ENCODE measurements at regions not wholly inside any gene's neighbourhood (a gene's known extent, or its start where the extent isn't known, plus 50 kb on each side); places are given as distances from the start of the nearest gene placed in this dataset.
"Not testable (repeated sequence)": the region's sequence is repeated elsewhere in the genome, so short reads cannot be mapped to it uniquely, and the experiment has no call there.

DNA sequence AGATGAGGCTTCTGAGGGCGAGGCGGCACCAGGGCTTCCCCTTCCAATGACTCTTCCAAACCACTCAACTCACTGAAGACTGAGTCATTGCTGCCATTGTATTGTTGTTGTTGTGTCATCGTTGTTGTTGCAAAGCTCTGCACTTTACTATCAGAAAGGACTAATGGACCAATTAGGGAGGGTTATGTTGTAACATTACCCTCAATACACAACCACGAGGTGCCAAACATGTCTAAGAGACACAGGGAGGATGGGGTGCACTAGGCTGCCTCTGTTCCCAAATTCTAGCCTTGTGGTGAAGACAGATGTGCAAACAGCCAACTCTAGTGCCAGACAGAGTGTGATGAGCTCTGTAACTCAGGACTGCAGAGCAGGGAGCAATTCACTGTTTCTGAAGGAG lies 1075.2 kb downstream of the UQCRFS1 start:
- no peaks in the 10 kb centered on the region for H3K36me3 ChIP-seq (ENCODE audit: insufficient read depth, low read length)
- no peak overlapping the region for H3K4me3 ChIP-seq (ENCODE audit: insufficient read depth, low read length)
- H3K27me3 ChIP-seq (ENCODE audit: insufficient read depth, low read length), result no peaks in the 10 kb centered on the region
- no peak overlapping the region for H3K4me2 ChIP-seq (ENCODE audit: insufficient read depth, low read length)
- no peak for DNase-seq (ENCODE audit: insufficient read length, low spot score, missing footprints)
- H2AFZ ChIP-seq (ENCODE audit: low read length), result no peak overlapping the region
- peaks cover 7% of the 10 kb centered on the region for H3K9me3 ChIP-seq (ENCODE audit: low read depth, low read length)
- no peaks in the 10 kb centered on the region for H4K20me1 ChIP-seq (ENCODE audit: insufficient read depth, low read length)
- H3K4me1 ChIP-seq (ENCODE audit: insufficient read depth, low read length), result no peaks in the 10 kb centered on the region
- no peak overlapping the region for H3K27ac ChIP-seq (ENCODE audit: low read depth, low read length)
- TF ChIP-seq, protein P1, sequence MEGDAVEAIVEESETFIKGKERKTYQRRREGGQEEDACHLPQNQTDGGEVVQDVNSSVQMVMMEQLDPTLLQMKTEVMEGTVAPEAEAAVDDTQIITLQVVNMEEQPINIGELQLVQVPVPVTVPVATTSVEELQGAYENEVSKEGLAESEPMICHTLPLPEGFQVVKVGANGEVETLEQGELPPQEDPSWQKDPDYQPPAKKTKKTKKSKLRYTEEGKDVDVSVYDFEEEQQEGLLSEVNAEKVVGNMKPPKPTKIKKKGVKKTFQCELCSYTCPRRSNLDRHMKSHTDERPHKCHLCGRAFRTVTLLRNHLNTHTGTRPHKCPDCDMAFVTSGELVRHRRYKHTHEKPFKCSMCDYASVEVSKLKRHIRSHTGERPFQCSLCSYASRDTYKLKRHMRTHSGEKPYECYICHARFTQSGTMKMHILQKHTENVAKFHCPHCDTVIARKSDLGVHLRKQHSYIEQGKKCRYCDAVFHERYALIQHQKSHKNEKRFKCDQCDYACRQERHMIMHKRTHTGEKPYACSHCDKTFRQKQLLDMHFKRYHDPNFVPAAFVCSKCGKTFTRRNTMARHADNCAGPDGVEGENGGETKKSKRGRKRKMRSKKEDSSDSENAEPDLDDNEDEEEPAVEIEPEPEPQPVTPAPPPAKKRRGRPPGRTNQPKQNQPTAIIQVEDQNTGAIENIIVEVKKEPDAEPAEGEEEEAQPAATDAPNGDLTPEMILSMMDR (IDR thresholded peaks at IDR 0.05; ENCODE audit: extremely low read depth, low read depth, low read length), result no peak
- H3K79me2 ChIP-seq (ENCODE audit: insufficient read depth, low read length), result no peaks in the 10 kb centered on the region

- H3K4me2 ChIP-seq (ENCODE audit: insufficient read depth, low read length), result no peak overlapping the region
- TF ChIP-seq, protein P1 (IDR thresholded peaks at IDR 0.05; ENCODE audit: extremely low read depth, low read depth, low read length), result no peak
- DNase-seq (ENCODE audit: insufficient read length, low spot score, missing footprints), result no peak
- H3K9me3 ChIP-seq (ENCODE audit: low read depth, low read length), result peaks cover 7% of the 10 kb centered on the region
- no peak overlapping the region for H2AFZ ChIP-seq (ENCODE audit: low read length)
- H3K36me3 ChIP-seq (ENCODE audit: insufficient read depth, low read length), result no peaks in the 10 kb centered on the region
- H3K27ac ChIP-seq (ENCODE audit: low read depth, low read length), result no peak overlapping the region
- no peak overlapping the region for H3K4me3 ChIP-seq (ENCODE audit: insufficient read depth, low read length)
- H3K27me3 ChIP-seq (ENCODE audit: insufficient read depth, low read length), result no peaks in the 10 kb centered on the region
- no peaks in the 10 kb centered on the region for H3K4me1 ChIP-seq (ENCODE audit: insufficient read depth, low read length)
- H4K20me1 ChIP-seq (ENCODE audit: insufficient read depth, low read length), result no peaks in the 10 kb centered on the region
- H3K79me2 ChIP-seq (ENCODE audit: insufficient read depth, low read length), result no peaks in the 10 kb centered on the region
These were observed 1076.2 kb downstream of the UQCRFS1 start for GRCh38 chr19:28136796-28137195.

DNA sequence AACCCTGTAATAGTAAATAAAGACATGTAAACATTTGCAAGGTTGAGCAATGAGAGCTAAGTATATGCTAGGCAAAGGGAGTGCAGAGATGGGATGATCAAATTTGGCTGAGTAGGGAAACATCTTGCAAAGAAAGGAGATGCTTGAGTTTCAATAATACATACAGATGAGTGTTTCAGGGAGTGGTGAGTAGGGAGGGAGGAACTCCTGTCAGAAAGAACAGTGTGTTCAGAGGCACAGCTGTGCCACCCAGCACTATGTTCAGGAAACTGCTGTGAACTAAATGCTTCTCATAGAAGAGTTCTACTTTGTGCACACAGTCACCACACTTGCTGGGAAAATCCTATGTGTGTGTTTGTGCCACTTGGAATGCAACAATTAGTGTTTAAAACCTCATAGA lies 1077.1 kb downstream of the UQCRFS1 start:
- Histone ChIP-seq H3K27ac (ENCODE audit: low read depth, low read length) (no peak overlapping the region), H3K36me3 (ENCODE audit: insufficient read depth, low read length) (no peaks in the 10 kb centered on the region), H3K4me3 (ENCODE audit: insufficient read depth, low read length) (no peak overlapping the region), H3K27me3 (ENCODE audit: insufficient read depth, low read length) (no peaks in the 10 kb centered on the region), H3K4me1 (ENCODE audit: insufficient read depth, low read length) (no peaks in the 10 kb centered on the region), H4K20me1 (ENCODE audit: insufficient read depth, low read length) (no peaks in the 10 kb centered on the region), H3K4me2 (ENCODE audit: insufficient read depth, low read length) (no peak overlapping the region), H2AFZ (ENCODE audit: low read length) (no peak overlapping the region), H3K9me3 (ENCODE audit: low read depth, low read length) (peaks cover 7% of the 10 kb centered on the region), H3K79me2 (ENCODE audit: insufficient read depth, low read length) (no peaks in the 10 kb centered on the region)
- TF ChIP-seq, protein P1 (IDR thresholded peaks at IDR 0.05; ENCODE audit: extremely low read depth, low read depth, low read length), result no peak
- DNase-seq (ENCODE audit: insufficient read length, low spot score, missing footprints), result no peak

DNA sequence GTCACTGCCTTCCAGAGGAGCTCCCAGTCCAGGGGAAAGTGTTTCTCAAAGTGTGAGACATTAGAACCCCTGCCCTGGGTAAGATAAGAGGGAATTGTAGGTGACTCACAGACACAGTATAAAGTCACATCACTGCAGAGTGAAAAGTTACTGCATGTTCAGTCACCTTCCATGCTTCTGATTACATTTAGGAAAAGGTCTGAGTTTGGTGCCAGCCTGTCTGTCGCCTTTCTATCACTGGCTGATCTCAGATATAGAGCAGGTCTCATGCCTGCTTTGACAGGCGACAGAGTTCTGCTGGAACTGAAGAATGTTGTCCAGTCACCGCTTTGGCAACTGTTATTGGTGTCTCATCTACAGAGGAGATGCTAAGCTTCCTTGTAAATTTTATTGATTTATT lies 1078.6 kb downstream of the UQCRFS1 start:
- TF ChIP-seq, protein P1 (IDR thresholded peaks at IDR 0.05; ENCODE audit: extremely low read depth, low read depth, low read length), result no peak
- DNase-seq (ENCODE audit: insufficient read length, low spot score, missing footprints), result no peak
- Histone ChIP-seq H4K20me1 (ENCODE audit: insufficient read depth, low read length) (no peaks in the 10 kb centered on the region), H3K4me3 (ENCODE audit: insufficient read depth, low read length) (no peak overlapping the region), H3K9me3 (ENCODE audit: low read depth, low read length) (peaks cover 7% of the 10 kb centered on the region), H3K4me1 (ENCODE audit: insufficient read depth, low read length) (no peaks in the 10 kb centered on the region), H3K36me3 (ENCODE audit: insufficient read depth, low read length) (no peaks in the 10 kb centered on the region), H3K4me2 (ENCODE audit: insufficient read depth, low read length) (no peak overlapping the region), H3K79me2 (ENCODE audit: insufficient read depth, low read length) (no peaks in the 10 kb centered on the region), H2AFZ (ENCODE audit: low read length) (no peak overlapping the region), H3K27ac (ENCODE audit: low read depth, low read length) (no peak overlapping the region), H3K27me3 (ENCODE audit: insufficient read depth, low read length) (no peaks in the 10 kb centered on the region)

DNA sequence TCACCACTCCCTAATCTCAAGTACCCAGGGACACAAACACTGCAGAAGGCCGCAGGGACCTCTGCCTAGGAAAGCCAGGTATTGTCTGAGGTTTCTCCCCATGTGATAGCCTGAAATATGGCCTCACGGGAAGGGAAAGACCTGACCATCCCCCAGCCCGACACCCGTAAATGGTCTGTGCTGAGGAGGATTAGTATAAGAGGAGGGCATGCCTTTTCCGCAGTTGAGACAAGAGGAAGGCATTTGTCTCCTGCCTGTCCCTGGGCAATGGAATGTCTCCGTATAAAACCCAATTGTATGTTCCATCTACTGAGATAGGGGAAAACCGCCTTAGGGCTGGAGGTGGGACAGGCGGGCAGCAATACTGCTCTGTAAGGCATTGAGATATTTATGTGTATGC lies 1082.1 kb downstream of the UQCRFS1 start:
- not testable (repeated sequence) for H3K4me3 ChIP-seq (ENCODE audit: insufficient read depth, low read length); H2AFZ ChIP-seq (ENCODE audit: low read length); H3K27me3 ChIP-seq (ENCODE audit: insufficient read depth, low read length); H3K9me3 ChIP-seq (ENCODE audit: low read depth, low read length); H3K36me3 ChIP-seq (ENCODE audit: insufficient read depth, low read length); H4K20me1 ChIP-seq (ENCODE audit: insufficient read depth, low read length); H3K79me2 ChIP-seq (ENCODE audit: insufficient read depth, low read length); H3K27ac ChIP-seq (ENCODE audit: low read depth, low read length); H3K4me2 ChIP-seq (ENCODE audit: insufficient read depth, low read length); H3K4me1 ChIP-seq (ENCODE audit: insufficient read depth, low read length); DNase-seq (ENCODE audit: insufficient read length, low spot score, missing footprints)

Measured in osteoblast (primary cell).